IPS-18a (cell line): ENCODE measurements at regions not wholly inside any gene's neighbourhood (a gene's known extent, or its start where the extent isn't known, plus 50 kb on each side); places are given as distances from the start of the nearest gene placed in this dataset.

Experiments
- H3K27ac ChIP-seq: one replicate; pipeline ENCODE4 v1.5.1; 2013; ENCODE audit warnings: low read length
- H3K27me3 ChIP-seq: one replicate; pipeline ENCODE4 v1.6.1; 2013; ENCODE audit warnings: mild to moderate bottlenecking, low read length; ENCODE audit not compliant: control insufficient read depth, insufficient read depth
- H3K36me3 ChIP-seq: one replicate; pipeline ENCODE4 v1.6.1; 2013; ENCODE audit warnings: low read depth, low read length; ENCODE audit not compliant: control insufficient read depth
- H3K4me1 ChIP-seq: one replicate; pipeline ENCODE4 v1.6.1; 2013; ENCODE audit warnings: low read depth, low read length; ENCODE audit not compliant: control insufficient read depth
- H3K4me3 ChIP-seq: one replicate; pipeline ENCODE4 v1.5.1; 2013; ENCODE audit warnings: low read length
- H3K9ac ChIP-seq: one replicate; pipeline ENCODE4 v1.6.1; 2013; ENCODE audit warnings: mild to moderate bottlenecking, low read length, moderate library complexity
- H3K9me3 ChIP-seq: one replicate; pipeline ENCODE4 v1.6.1; 2013; ENCODE audit warnings: low read depth, low read length; ENCODE audit not compliant: control insufficient read depth

GRCh38 chr4:159052315-159052714, 50.6 kb upstream of the RAPGEF2 start:
- H3K27me3 ChIP-seq, result no peaks in the 10 kb centered on the region
- no peak overlapping the region for H3K4me3 ChIP-seq
- H3K36me3 ChIP-seq, result no peaks in the 10 kb centered on the region
- H3K9me3 ChIP-seq, result no peaks in the 10 kb centered on the region
- peaks cover 38% of the 10 kb centered on the region for H3K4me1 ChIP-seq
- H3K9ac ChIP-seq, result no peak overlapping the region
- no peak overlapping the region for H3K27ac ChIP-seq
